KMS-11 (cell line): ENCODE measurements at regions not wholly inside any gene's neighbourhood (a gene's known extent, or its start where the extent isn't known, plus 50 kb on each side); places are given as distances from the start of the nearest gene placed in this dataset.

ENCODE experiments used
- H2AFZ ChIP-seq: fragments of 200-600 bp; sonication (generic); 2 replicates; pipeline ENCODE4 v1.6.1; 2016; ENCODE audit warnings: antibody characterized with exemption, mixed run types, low read depth
- H3K27ac ChIP-seq: fragments of 200-600 bp; sonication (generic); 2 replicates; pipeline ENCODE4 v1.6.1; 2016; ENCODE audit warnings: mild to moderate bottlenecking, mixed run types
- H3K27me3 ChIP-seq: fragments of 200-600 bp; sonication (generic); 2 replicates; pipeline ENCODE4 v1.6.1; 2017; ENCODE audit warnings: mild to moderate bottlenecking, low read depth, mixed run types, moderate library complexity; ENCODE audit not compliant: insufficient read depth
- H3K36me3 ChIP-seq: fragments of 200-600 bp; sonication (generic); 2 replicates; pipeline ENCODE4 v1.6.1; 2017; ENCODE audit warnings: mild to moderate bottlenecking, mixed run types; ENCODE audit not compliant: insufficient read depth
- H3K4me1 ChIP-seq: fragments of 200-600 bp; sonication (generic); 2 replicates; pipeline ENCODE4 v1.6.1; 2016; ENCODE audit warnings: mild to moderate bottlenecking, low read depth, mixed run types; ENCODE audit not compliant: poor library complexity, severe bottlenecking
- H3K4me2 ChIP-seq: fragments of 200-600 bp; sonication (generic); 2 replicates; pipeline ENCODE4 v1.7.0; 2016; ENCODE audit warnings: mild to moderate bottlenecking, mixed run types
- H3K4me3 ChIP-seq: fragments of 200-600 bp; sonication (generic); IDR thresholded peaks from 2 replicates; pipeline ENCODE4 v1.6.1; 2017; ENCODE audit warnings: low read depth, low read length, mixed read lengths; ENCODE audit not compliant: insufficient read depth
- H3K79me2 ChIP-seq: fragments of 200-600 bp; sonication (generic); 2 replicates; pipeline ENCODE4 v1.6.1; 2016; ENCODE audit warnings: low read depth, mixed run types; ENCODE audit not compliant: insufficient read depth
- H3K9ac ChIP-seq: fragments of 200-600 bp; sonication (generic); 2 replicates; pipeline ENCODE4 v1.6.1; 2016; ENCODE audit warnings: mild to moderate bottlenecking, mixed run types
- H4K20me1 ChIP-seq: fragments of 200-600 bp; sonication (generic); 2 replicates; pipeline ENCODE4 v1.6.1; 2016; ENCODE audit warnings: mild to moderate bottlenecking, mixed run types; ENCODE audit not compliant: insufficient read depth
- TF ChIP-seq, protein P1 (sequence below): fragments of 200-600 bp; sonication (generic); conservative IDR thresholded peaks from 2 replicates; pipeline ENCODE4 v1.6.1; 2017; ENCODE audit warnings: low read depth, mild to moderate bottlenecking, antibody characterized with exemption, low read length, moderate library complexity, mixed read lengths

DNA sequence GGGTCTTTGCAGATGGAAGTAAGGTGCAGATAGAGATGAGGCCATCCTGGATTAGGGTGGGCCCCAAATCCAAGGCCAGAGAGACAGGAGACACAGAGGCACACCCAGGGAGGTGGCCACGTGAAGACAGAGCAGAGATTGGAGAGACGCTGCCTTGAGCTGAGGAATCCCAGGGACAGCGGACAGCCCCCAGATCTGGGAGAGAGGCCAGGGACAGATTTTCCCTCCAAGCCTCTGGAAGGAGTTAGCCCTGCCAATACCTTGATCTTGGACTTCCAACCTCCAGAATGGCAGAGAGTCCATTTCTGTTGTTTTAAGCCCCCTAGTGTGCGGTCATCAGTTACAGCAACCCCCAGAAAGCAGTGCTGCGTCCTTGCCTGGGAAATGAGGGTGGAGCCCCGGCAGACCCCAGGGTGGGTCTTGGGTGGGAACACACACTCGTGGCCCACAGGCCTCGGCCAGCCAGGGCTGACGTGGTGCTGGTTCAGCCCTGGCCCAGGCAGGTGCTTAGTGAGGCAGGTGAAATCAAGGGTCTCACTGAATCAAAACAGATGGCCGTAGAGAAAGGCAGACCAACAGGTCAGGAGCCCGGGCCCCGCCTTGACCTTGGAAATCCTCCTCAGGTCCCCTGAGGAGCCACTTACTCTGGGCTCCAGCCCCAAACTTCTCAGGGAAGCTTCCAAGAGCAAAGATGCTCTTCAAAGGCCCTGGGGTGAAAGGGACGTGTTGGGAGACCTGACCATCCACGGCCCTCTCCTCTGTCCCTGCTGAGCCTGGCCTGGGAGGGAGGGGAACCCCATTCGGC is 169.3 kb downstream of the RBFOX3 start:
- H2AFZ ChIP-seq: no peak overlapping the region
- H3K27ac ChIP-seq: no peak overlapping the region
- H4K20me1 ChIP-seq: no peaks in the 10 kb centered on the region
- no peaks in the 10 kb centered on the region for H3K79me2 ChIP-seq
- peaks cover 63% of the 10 kb centered on the region for H3K27me3 ChIP-seq
- no peaks in the 10 kb centered on the region for H3K4me1 ChIP-seq
- H3K36me3 ChIP-seq: no peaks in the 10 kb centered on the region
- H3K4me3 ChIP-seq: no peak overlapping the region
- TF ChIP-seq, protein P1, sequence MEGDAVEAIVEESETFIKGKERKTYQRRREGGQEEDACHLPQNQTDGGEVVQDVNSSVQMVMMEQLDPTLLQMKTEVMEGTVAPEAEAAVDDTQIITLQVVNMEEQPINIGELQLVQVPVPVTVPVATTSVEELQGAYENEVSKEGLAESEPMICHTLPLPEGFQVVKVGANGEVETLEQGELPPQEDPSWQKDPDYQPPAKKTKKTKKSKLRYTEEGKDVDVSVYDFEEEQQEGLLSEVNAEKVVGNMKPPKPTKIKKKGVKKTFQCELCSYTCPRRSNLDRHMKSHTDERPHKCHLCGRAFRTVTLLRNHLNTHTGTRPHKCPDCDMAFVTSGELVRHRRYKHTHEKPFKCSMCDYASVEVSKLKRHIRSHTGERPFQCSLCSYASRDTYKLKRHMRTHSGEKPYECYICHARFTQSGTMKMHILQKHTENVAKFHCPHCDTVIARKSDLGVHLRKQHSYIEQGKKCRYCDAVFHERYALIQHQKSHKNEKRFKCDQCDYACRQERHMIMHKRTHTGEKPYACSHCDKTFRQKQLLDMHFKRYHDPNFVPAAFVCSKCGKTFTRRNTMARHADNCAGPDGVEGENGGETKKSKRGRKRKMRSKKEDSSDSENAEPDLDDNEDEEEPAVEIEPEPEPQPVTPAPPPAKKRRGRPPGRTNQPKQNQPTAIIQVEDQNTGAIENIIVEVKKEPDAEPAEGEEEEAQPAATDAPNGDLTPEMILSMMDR: no peak
- no peak overlapping the region for H3K9ac ChIP-seq
- no peak overlapping the region for H3K4me2 ChIP-seq

DNA sequence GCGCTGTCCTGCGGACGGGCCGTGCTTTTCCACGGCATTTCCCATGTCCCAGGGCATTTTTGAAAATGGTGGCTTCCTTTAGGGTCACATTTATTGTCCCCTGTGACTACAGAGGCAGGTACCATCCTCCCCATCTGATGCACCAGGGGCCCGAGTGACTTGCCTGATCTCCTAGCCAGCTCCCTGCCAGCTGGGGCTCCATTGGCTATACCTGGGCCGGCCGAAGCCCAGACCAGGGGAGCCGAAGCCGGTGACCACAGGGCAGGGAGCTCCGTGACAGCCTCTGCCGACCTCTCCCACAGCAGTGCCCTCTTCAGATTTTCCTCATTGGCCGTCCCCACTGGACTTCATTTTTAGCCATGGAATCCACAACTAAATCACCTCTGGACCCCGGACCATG is 170.6 kb downstream of the RBFOX3 start:
- Histone ChIP-seq H3K27me3 (peaks cover 71% of the 10 kb centered on the region), H4K20me1 (no peaks in the 10 kb centered on the region), H3K9ac (no peak overlapping the region), H3K36me3 (no peaks in the 10 kb centered on the region), H3K79me2 (no peaks in the 10 kb centered on the region), H3K27ac (no peak overlapping the region), H3K4me3 (no peak overlapping the region), H3K4me1 (no peaks in the 10 kb centered on the region), H2AFZ (no peak overlapping the region), H3K4me2 (no peak overlapping the region)
- TF ChIP-seq, protein P1: no peak

DNA sequence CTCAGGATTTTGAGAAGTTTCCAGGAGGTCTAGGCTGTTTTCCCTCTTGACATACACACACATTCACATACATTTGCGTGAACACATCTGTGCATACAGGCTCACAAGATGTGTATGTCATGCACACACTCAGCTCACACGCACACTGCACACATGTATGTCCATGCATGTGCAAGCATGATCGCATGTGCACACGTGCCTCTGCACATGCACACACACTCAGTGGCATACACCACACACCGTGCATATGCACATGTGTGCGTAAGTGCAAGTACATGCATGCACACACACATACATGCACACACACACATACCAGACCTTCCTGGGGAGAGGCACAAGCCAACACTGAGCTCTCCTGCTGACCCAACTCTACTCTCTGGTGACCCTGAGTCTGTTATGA is 171.4 kb downstream of the RBFOX3 start:
- TF ChIP-seq, protein P1: no peak
- Histone ChIP-seq H3K9ac (no peak overlapping the region), H2AFZ (no peak overlapping the region), H3K4me1 (no peaks in the 10 kb centered on the region), H3K36me3 (no peaks in the 10 kb centered on the region), H3K27ac (no peak overlapping the region), H3K4me3 (no peak overlapping the region), H3K4me2 (no peak overlapping the region), H4K20me1 (no peaks in the 10 kb centered on the region), H3K79me2 (no peaks in the 10 kb centered on the region), H3K27me3 (peaks cover 73% of the 10 kb centered on the region)

DNA sequence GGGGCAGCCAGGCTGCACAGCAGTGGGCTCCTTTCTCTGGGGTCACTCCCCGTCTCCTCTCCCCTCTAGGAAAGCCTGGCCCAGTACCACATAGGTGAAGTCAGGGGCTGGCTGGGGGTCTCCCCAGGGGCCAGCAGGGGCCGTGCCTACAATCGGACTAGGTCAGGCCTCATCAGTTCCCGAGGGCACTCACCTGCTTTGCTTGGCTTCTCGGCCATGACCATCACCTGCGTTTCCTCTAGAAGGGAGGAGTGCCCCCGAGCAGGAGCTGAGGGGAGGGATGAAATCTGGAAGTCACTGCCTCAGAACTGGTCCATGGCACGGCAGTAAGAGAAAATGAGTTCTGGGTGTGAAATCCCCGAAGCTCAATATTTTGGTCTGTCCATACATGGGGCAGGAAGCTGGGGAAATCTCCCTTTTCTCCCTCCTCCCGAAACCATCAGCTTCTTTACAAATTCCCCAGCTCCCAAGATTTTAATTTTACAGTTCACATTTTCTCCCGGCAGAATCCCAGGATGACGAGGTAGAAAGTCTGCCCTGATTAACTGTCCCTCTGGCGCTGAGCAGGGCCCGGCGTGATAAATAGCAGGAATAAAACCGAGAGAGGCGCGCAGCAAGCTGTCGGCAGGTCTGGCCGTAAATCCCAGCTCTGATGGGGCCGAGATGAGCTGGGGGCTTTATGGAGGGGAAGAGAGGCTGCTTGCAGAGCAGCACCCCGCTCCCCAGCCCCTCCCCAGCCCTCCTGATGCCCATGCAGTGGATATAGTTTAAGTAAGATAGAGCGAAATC is 172.1 kb downstream of the RBFOX3 start:
- Histone ChIP-seq H3K4me3 (no peak overlapping the region), H3K36me3 (no peaks in the 10 kb centered on the region), H3K27ac (no peak overlapping the region), H3K79me2 (no peaks in the 10 kb centered on the region), H3K4me1 (no peaks in the 10 kb centered on the region), H4K20me1 (no peaks in the 10 kb centered on the region), H3K9ac (no peak overlapping the region), H3K4me2 (no peak overlapping the region), H2AFZ (no peak overlapping the region), H3K27me3 (peaks cover 80% of the 10 kb centered on the region)
- TF ChIP-seq, protein P1: no peak
